Caco-2 (cell line): ENCODE measurements at regions not wholly inside any gene's neighbourhood (a gene's known extent, or its start where the extent isn't known, plus 50 kb on each side); places are given as distances from the start of the nearest gene placed in this dataset.

Source experiments
- BruUV-seq: library from RNA; stranded (reverse); fragments of 400-500 nt; replicated peaks from 2 replicates; lab custom pipeline; 2021; lab: Mats Ljungman, UMichigan
- CTCF ChIA-PET: fragments of 300-600 bp; sonication (Branson Sonifier 250); formaldehyde crosslinking; loops from one replicate; lab custom pipeline; 2022; ENCODE audit warnings: antibody characterized with exemption; lab: Charles Lee
- POLR2A ChIA-PET: fragments of 300-600 bp; sonication (Branson Sonifier 250); formaldehyde crosslinking; loops from one replicate; lab custom pipeline; 2022; ENCODE audit warnings: antibody characterized with exemption; lab: Charles Lee
- DNase-seq, 2 experiments: peaks; one replicate each; pipeline versions ENCODE4 v3.0.0 to v3.0.0-alpha.2; 2020 to 2022
- H3K27me3 ChIP-seq: replicated peaks from 2 replicates; pipeline ENCODE4 v1.6.0; 2011; ENCODE audit warnings: low read length; ENCODE audit not compliant: control insufficient read depth, insufficient read depth
- H3K36me3 ChIP-seq: 2 replicates; pipeline ENCODE4 v1.5.1; 2011; ENCODE audit warnings: low read length; ENCODE audit not compliant: control insufficient read depth, insufficient read depth
- H3K4me1 ChIP-seq: fragments of 250-450 bp; sonication (Bioruptor Pico); 2 replicates; pipeline ENCODE4 v1.5.1; 2020; ENCODE audit warnings: mild to moderate bottlenecking
- H3K4me3 ChIP-seq: 2 replicates; pipeline ENCODE4 v1.5.1; 2011; ENCODE audit warnings: low read depth, mild to moderate bottlenecking, control low read depth, low read length
- H3K9me3 ChIP-seq: fragments of 250-450 bp; sonication (Bioruptor Pico); 2 replicates; pipeline ENCODE4 v1.5.1; 2020; ENCODE audit warnings: mild to moderate bottlenecking, moderate library complexity
- H3K27ac Mint-ChIP-seq: one replicate; pipeline ENCODE4 v1.8.0; 2022; ENCODE audit warnings: mixed read lengths; ENCODE audit not compliant: unreplicated experiment
- H3K27me3 Mint-ChIP-seq: one replicate; pipeline ENCODE4 v1.8.0; 2022; ENCODE audit warnings: mixed read lengths; ENCODE audit not compliant: insufficient read depth, unreplicated experiment
- H3K36me3 Mint-ChIP-seq: one replicate; pipeline ENCODE4 v1.8.0; 2022; ENCODE audit warnings: mild to moderate bottlenecking, mixed read lengths; ENCODE audit not compliant: insufficient read depth, unreplicated experiment
- H3K4me1 Mint-ChIP-seq: one replicate; pipeline ENCODE4 v1.8.0; 2022; ENCODE audit warnings: low read depth, mixed read lengths; ENCODE audit not compliant: unreplicated experiment
- H3K4me3 Mint-ChIP-seq: one replicate; pipeline ENCODE4 v1.8.0; 2022; ENCODE audit warnings: mild to moderate bottlenecking, moderate library complexity, mixed read lengths; ENCODE audit not compliant: unreplicated experiment
- H3K9me3 Mint-ChIP-seq: one replicate; pipeline ENCODE4 v1.8.0; 2022; ENCODE audit warnings: mixed read lengths; ENCODE audit not compliant: unreplicated experiment
- CTCF ChIP-seq, 2 experiments: fragments of 200-600 bp in 1 of 2; IDR thresholded peaks; 1 replicate in 1 of 2; 2 replicates in 1 of 2; pipeline versions ENCODE4 v1.5.1 to v1.8.0; 2011 to 2022; ENCODE audit warnings: antibody characterized with exemption in 1 of 2, control low read depth in 1 of 2, inconsistent platforms in 1 of 2, low read depth in 1 of 2, low read length in 1 of 2, mild to moderate bottlenecking in 1 of 2, moderate library complexity in 1 of 2; ENCODE audit not compliant: insufficient read depth in 1 of 2, severe bottlenecking in 1 of 2, unreplicated experiment in 1 of 2
- intact Hi-C: fragments of 100-400 bp; cut with micrococcal nuclease; formaldehyde crosslinking; loops from one replicate; pipeline ENCODE4 v1.10.0; 2022; ENCODE audit not compliant: unreplicated experiment

- BruUV-seq: no TSS peak
- Histone ChIP-seq H3K27me3 (no peaks in the 10 kb centered on the region), H3K9me3 (no peaks in the 10 kb centered on the region), H3K4me1 (no peaks in the 10 kb centered on the region), H3K36me3 (no peaks in the 10 kb centered on the region), H3K4me3 (no peak overlapping the region)
- Mint-ChIP-seq H3K27ac (no peak overlapping the region), H3K27me3 (peaks cover 16% of the 10 kb centered on the region), H3K36me3 (no peaks in the 10 kb centered on the region), H3K4me3 (no peak overlapping the region), H3K4me1 (no peaks in the 10 kb centered on the region), H3K9me3 (no peaks in the 10 kb centered on the region)
- no peak for TF ChIP-seq CTCF (IDR thresholded peaks at IDR 0.05; ENCODE audit: insufficient read depth in 1 of 2, low read depth in 1 of 2, low read length in 1 of 2, severe bottlenecking in 1 of 2, unreplicated experiment in 1 of 2)
- no peak for DNase-seq
- intact Hi-C loops: no loop called here
- ChIA-PET CTCF (no interaction called here), POLR2A (no interaction called here)
Measured at GRCh38 chr1:36702963-36703362, 220.2 kb upstream of the CSF3R start.

GRCh38 chr1:36699113-36699911 is 216.6 kb upstream of the CSF3R start:
- CTCF ChIA-PET: no interaction called here
- intact Hi-C loops: no loop called here
- Histone ChIP-seq H3K27me3 (no peaks in the 10 kb centered on the region), H3K36me3 (no peaks in the 10 kb centered on the region), H3K4me3 (no peak overlapping the region), H3K9me3 (no peaks in the 10 kb centered on the region), H3K4me1 (no peaks in the 10 kb centered on the region)
- no peak overlapping the region for H3K27ac Mint-ChIP-seq
- no peak overlapping the region for H3K4me3 Mint-ChIP-seq
- DNase-seq: no peak
- peaks cover 15% of the 10 kb centered on the region for H3K27me3 Mint-ChIP-seq
- no peaks in the 10 kb centered on the region for H3K4me1 Mint-ChIP-seq
- TF ChIP-seq CTCF (IDR thresholded peaks at IDR 0.05; ENCODE audit: insufficient read depth in 1 of 2, low read depth in 1 of 2, low read length in 1 of 2, severe bottlenecking in 1 of 2, unreplicated experiment in 1 of 2): no peak
- POLR2A ChIA-PET: no interaction called here
- H3K36me3 Mint-ChIP-seq: no peaks in the 10 kb centered on the region
- BruUV-seq: no TSS peak
- H3K9me3 Mint-ChIP-seq: no peaks in the 10 kb centered on the region

- BruUV-seq: no TSS peak
- H3K36me3 Mint-ChIP-seq: no peaks in the 10 kb centered on the region
- Histone ChIP-seq H3K9me3 (no peaks in the 10 kb centered on the region), H3K4me1 (no peaks in the 10 kb centered on the region), H3K27me3 (no peaks in the 10 kb centered on the region), H3K4me3 (no peak overlapping the region), H3K36me3 (no peaks in the 10 kb centered on the region)
- peaks cover 25% of the 10 kb centered on the region for H3K27me3 Mint-ChIP-seq
- no peaks in the 10 kb centered on the region for H3K4me1 Mint-ChIP-seq
- no peak for TF ChIP-seq CTCF (IDR thresholded peaks at IDR 0.05; ENCODE audit: insufficient read depth in 1 of 2, low read depth in 1 of 2, low read length in 1 of 2, severe bottlenecking in 1 of 2, unreplicated experiment in 1 of 2)
- intact Hi-C loops: no loop called here
- H3K9me3 Mint-ChIP-seq: no peaks in the 10 kb centered on the region
- CTCF ChIA-PET: no interaction called here
- H3K27ac Mint-ChIP-seq: no peak overlapping the region
- H3K4me3 Mint-ChIP-seq: no peak overlapping the region
- POLR2A ChIA-PET: no interaction called here
- DNase-seq: no peak
Measured at GRCh38 chr1:36697836-36698605, 215.3 kb upstream of the CSF3R start.
